GM12878 (cell line): ENCODE measurements at regions not wholly inside any gene's neighbourhood (a gene's known extent, or its start where the extent isn't known, plus 50 kb on each side); places are given as distances from the start of the nearest gene placed in this dataset.

ENCODE experiments used
- CHD4 ChIP-seq: fragments of 200-600 bp; sonication (generic); IDR thresholded peaks from 2 replicates; pipeline ENCODE4 v1.6.1; 2016; ENCODE audit warnings: mild to moderate bottlenecking
- CREB1 ChIP-seq: IDR thresholded peaks from 2 replicates; pipeline ENCODE4 v1.6.1; 2012; ENCODE audit warnings: low read depth, mild to moderate bottlenecking, inconsistent platforms
- ETV6 ChIP-seq, 2 experiments: fragments of 450-650 bp in 1 of 2; IDR thresholded peaks in 1 of 2; conservative IDR thresholded peaks in 1 of 2; 2 replicates each; pipeline ENCODE4 v1.6.1; 2014; ENCODE audit warnings: antibody characterized with exemption in 1 of 2, borderline replicate concordance in 1 of 2, low read depth in 1 of 2, mild to moderate bottlenecking in 1 of 2, moderate library complexity in 1 of 2
- GABPA ChIP-seq: IDR thresholded peaks from 2 replicates; pipeline ENCODE4 v1.6.1; 2014; ENCODE audit warnings: antibody characterized with exemption, low read depth, mild to moderate bottlenecking, inconsistent platforms
- HDAC6 ChIP-seq: fragments of 200-600 bp; sonication (generic); IDR thresholded peaks from one replicate; pipeline ENCODE4 v1.8.0; 2017; ENCODE audit warnings: antibody characterized with exemption; ENCODE audit not compliant: unreplicated experiment
- JUNB ChIP-seq: IDR thresholded peaks from 2 replicates; pipeline ENCODE4 v1.6.1; 2016; ENCODE audit warnings: antibody characterized with exemption, mild to moderate bottlenecking
- RAD21 ChIP-seq: IDR thresholded peaks from 2 replicates; pipeline ENCODE4 v1.6.1; 2011; ENCODE audit warnings: mild to moderate bottlenecking, low read depth, low read length, moderate library complexity; ENCODE audit not compliant: insufficient read depth
- SIX5 ChIP-seq: IDR thresholded peaks from 2 replicates; pipeline ENCODE4 v1.6.1; 2011; ENCODE audit warnings: mild to moderate bottlenecking, low read depth, low read length, moderate library complexity; ENCODE audit not compliant: severe bottlenecking
- SPI1 ChIP-seq: IDR thresholded peaks from 2 replicates; pipeline ENCODE4 v1.6.1; 2011; ENCODE audit warnings: low read depth, mild to moderate bottlenecking, low read length, moderate library complexity, borderline replicate concordance; ENCODE audit not compliant: insufficient read depth
- SUZ12 ChIP-seq: fragments of 200-600 bp; sonication (generic); IDR thresholded peaks from one replicate; pipeline ENCODE4 v1.6.1; 2018; ENCODE audit warnings: antibody characterized with exemption, mild to moderate bottlenecking; ENCODE audit not compliant: unreplicated experiment
- TF ChIP-seq, protein P1 (sequence below), 3 experiments: IDR thresholded peaks in 2 of 3; conservative IDR thresholded peaks in 1 of 3; 2 replicates each; pipeline ENCODE4 v1.5.1; 2011; ENCODE audit warnings: low read depth in 3 of 3, low read length in 3 of 3, mild to moderate bottlenecking in 3 of 3, control low read depth in 2 of 3, moderate library complexity in 2 of 3, inconsistent platforms in 1 of 3, mixed read lengths in 1 of 3; ENCODE audit not compliant: control insufficient read depth in 2 of 3, insufficient read depth in 1 of 3; ENCODE audit errors: extremely low read depth in 1 of 3
- TF ChIP-seq, protein P2 (sequence below): fragments of 450-650 bp; IDR thresholded peaks from 2 replicates; pipeline ENCODE4 v1.6.1; 2017; ENCODE audit warnings: mild to moderate bottlenecking
- TF ChIP-seq, protein P3 (sequence below): fragments of 450-650 bp; IDR thresholded peaks from 2 replicates; pipeline ENCODE4 v1.6.1; 2017; ENCODE audit warnings: antibody characterized with exemption, mild to moderate bottlenecking, moderate library complexity

DNA sequence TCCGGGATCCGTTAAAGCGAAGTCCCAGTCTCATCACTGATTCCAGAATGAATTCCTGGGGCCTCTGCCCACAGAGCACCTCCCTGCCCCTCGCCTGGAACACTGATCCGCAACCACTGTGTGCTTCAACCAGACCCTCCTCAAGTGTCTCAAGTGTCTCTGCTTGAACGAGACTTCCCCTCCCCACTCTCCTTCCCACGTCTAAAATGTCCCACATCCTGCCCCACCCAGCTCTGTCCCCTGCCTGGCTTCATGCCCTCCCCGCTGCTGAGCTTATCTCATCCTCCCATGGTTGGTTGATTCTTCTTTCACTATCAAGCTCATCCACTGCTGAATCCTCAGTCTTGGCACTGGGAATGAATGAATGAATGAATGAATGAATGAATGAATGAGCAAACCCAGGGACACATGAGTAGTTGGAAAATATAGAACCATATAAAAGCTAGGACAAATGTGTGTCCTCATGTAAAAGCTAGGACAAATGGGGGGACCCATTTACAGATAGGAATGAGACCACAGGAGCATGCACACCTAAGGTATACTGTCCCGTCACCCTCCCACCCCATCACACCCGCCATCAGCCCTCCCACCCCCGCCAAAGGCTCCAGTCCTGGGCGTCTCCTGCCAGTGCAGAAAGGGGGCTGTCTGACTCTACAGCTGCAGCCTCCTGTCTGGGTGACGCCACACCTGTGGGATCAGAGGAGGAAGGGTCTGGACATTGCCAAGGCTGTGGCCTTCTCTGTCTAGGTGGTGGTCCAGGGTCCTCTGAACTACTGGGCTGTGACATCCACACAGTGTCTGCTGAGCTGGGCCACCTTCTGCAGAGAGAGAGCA is 71.4 kb upstream of the LINC01488 start:
- TF ChIP-seq ETV6 (conservative IDR thresholded peaks at IDR 0.05 in 1 of 2, IDR thresholded peaks at IDR 0.05 in 1 of 2; ENCODE audit: borderline replicate concordance in 1 of 2, low read depth in 1 of 2): no peak
- no peak for TF ChIP-seq CREB1
- TF ChIP-seq, protein P1, sequence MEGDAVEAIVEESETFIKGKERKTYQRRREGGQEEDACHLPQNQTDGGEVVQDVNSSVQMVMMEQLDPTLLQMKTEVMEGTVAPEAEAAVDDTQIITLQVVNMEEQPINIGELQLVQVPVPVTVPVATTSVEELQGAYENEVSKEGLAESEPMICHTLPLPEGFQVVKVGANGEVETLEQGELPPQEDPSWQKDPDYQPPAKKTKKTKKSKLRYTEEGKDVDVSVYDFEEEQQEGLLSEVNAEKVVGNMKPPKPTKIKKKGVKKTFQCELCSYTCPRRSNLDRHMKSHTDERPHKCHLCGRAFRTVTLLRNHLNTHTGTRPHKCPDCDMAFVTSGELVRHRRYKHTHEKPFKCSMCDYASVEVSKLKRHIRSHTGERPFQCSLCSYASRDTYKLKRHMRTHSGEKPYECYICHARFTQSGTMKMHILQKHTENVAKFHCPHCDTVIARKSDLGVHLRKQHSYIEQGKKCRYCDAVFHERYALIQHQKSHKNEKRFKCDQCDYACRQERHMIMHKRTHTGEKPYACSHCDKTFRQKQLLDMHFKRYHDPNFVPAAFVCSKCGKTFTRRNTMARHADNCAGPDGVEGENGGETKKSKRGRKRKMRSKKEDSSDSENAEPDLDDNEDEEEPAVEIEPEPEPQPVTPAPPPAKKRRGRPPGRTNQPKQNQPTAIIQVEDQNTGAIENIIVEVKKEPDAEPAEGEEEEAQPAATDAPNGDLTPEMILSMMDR (IDR thresholded peaks at IDR 0.05 in 2 of 3, conservative IDR thresholded peaks at IDR 0.05 in 1 of 3; ENCODE audit: control insufficient read depth in 2 of 3, extremely low read depth in 1 of 3, insufficient read depth in 1 of 3, low read depth in 3 of 3, low read length in 3 of 3): no peak
- no peak for TF ChIP-seq CHD4
- no peak for TF ChIP-seq HDAC6
- TF ChIP-seq SUZ12: no peak
- no peak for TF ChIP-seq JUNB
- TF ChIP-seq, protein P2, sequence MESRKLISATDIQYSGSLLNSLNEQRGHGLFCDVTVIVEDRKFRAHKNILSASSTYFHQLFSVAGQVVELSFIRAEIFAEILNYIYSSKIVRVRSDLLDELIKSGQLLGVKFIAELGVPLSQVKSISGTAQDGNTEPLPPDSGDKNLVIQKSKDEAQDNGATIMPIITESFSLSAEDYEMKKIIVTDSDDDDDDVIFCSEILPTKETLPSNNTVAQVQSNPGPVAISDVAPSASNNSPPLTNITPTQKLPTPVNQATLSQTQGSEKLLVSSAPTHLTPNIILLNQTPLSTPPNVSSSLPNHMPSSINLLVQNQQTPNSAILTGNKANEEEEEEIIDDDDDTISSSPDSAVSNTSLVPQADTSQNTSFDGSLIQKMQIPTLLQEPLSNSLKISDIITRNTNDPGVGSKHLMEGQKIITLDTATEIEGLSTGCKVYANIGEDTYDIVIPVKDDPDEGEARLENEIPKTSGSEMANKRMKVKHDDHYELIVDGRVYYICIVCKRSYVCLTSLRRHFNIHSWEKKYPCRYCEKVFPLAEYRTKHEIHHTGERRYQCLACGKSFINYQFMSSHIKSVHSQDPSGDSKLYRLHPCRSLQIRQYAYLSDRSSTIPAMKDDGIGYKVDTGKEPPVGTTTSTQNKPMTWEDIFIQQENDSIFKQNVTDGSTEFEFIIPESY: no peak
- no peak for TF ChIP-seq SIX5
- TF ChIP-seq, protein P3, sequence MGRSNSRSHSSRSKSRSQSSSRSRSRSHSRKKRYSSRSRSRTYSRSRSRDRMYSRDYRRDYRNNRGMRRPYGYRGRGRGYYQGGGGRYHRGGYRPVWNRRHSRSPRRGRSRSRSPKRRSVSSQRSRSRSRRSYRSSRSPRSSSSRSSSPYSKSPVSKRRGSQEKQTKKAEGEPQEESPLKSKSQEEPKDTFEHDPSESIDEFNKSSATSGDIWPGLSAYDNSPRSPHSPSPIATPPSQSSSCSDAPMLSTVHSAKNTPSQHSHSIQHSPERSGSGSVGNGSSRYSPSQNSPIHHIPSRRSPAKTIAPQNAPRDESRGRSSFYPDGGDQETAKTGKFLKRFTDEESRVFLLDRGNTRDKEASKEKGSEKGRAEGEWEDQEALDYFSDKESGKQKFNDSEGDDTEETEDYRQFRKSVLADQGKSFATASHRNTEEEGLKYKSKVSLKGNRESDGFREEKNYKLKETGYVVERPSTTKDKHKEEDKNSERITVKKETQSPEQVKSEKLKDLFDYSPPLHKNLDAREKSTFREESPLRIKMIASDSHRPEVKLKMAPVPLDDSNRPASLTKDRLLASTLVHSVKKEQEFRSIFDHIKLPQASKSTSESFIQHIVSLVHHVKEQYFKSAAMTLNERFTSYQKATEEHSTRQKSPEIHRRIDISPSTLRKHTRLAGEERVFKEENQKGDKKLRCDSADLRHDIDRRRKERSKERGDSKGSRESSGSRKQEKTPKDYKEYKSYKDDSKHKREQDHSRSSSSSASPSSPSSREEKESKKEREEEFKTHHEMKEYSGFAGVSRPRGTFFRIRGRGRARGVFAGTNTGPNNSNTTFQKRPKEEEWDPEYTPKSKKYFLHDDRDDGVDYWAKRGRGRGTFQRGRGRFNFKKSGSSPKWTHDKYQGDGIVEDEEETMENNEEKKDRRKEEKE: no peak
- no peak for TF ChIP-seq SPI1
- TF ChIP-seq RAD21: no peak
- TF ChIP-seq GABPA: no peak
